Caki2 (cell line): ENCODE measurements at regions not wholly inside any gene's neighbourhood (a gene's known extent, or its start where the extent isn't known, plus 50 kb on each side); places are given as distances from the start of the nearest gene placed in this dataset.

Source experiments
- DNase-seq: peaks from one replicate; pipeline ENCODE4 v3.0.0-alpha.2; 2015; ENCODE audit warnings: low read depth
- in situ Hi-C: cut with HindIII; loops from 2 replicates; pipeline ENCODE4 v1.10.0; 2016; ENCODE audit warnings: low sequenced_read_pairs, low pct_unique_long_range_greater_than_20kb, mixed read lengths

GRCh38 chr15:62588938-62589670 lies 424.0 kb upstream of the C2CD4B start:
- in situ Hi-C loops: no loop called here
- DNase-seq: no peak

- in situ Hi-C loops: no loop called here
- peak; percentile 77 for DNase-seq
Measured at GRCh38 chr15:62591842-62592838, 427.1 kb upstream of the C2CD4B start.

GRCh38 chr15:62592920-62593319 lies 427.8 kb upstream of the C2CD4B start:
- DNase-seq: no peak
- in situ Hi-C loops: no loop called here

- in situ Hi-C loops: no loop called here
- peak; percentile 74 for DNase-seq
Measured at GRCh38 chr15:62593681-62594399, 428.8 kb upstream of the C2CD4B start.

- DNase-seq: no peak
- in situ Hi-C loops: no loop called here
Measured at GRCh38 chr15:62598217-62598616, 433.1 kb upstream of the C2CD4B start.

- no peak for DNase-seq
- in situ Hi-C loops: no loop called here
Measured at GRCh38 chr15:62599791-62600777, 435.0 kb upstream of the C2CD4B start.

- no peak for DNase-seq
- in situ Hi-C loops: no loop called here
Measured at GRCh38 chr15:62601777-62602545, 436.9 kb upstream of the C2CD4B start.

- DNase-seq: no peak
- in situ Hi-C loops: no loop called here
Measured at GRCh38 chr15:62603742-62604141, 438.7 kb upstream of the C2CD4B start.

GRCh38 chr15:62605282-62605681 lies 437.3 kb upstream of the TPM1 start:
- in situ Hi-C loops: no loop called here
- no peak for DNase-seq

GRCh38 chr15:62606376-62607113 lies 436.0 kb upstream of the TPM1 start:
- in situ Hi-C loops: no loop called here
- DNase-seq: peak; percentile 95

- in situ Hi-C loops: no loop called here
Measured at GRCh38 chr15:62607114-62607462, 435.5 kb upstream of the TPM1 start.

GRCh38 chr15:62607643-62608042 lies 434.9 kb upstream of the TPM1 start:
- in situ Hi-C loops: no loop called here
- no peak for DNase-seq

More at GRCh38 chr15:62607114-62607462, 435.5 kb upstream of the TPM1 start:
- no peak for DNase-seq

- no peak for DNase-seq
- in situ Hi-C loops: no loop called here
Measured at GRCh38 chr15:62608369-62608768, 434.2 kb upstream of the TPM1 start.

- in situ Hi-C loops: no loop called here
- DNase-seq: no peak
Measured at GRCh38 chr15:62610265-62610869, 432.2 kb upstream of the TPM1 start.

GRCh38 chr15:62611002-62611401 lies 431.5 kb upstream of the TPM1 start:
- in situ Hi-C loops: no loop called here
- DNase-seq: no peak

- DNase-seq: no peak
- in situ Hi-C loops: no loop called here
Measured at GRCh38 chr15:62612183-62612733, 430.3 kb upstream of the TPM1 start.
